HG03196 (cell line): ENCODE measurements at regions not wholly inside any gene's neighbourhood (a gene's known extent, or its start where the extent isn't known, plus 50 kb on each side); places are given as distances from the start of the nearest gene placed in this dataset.

Experiments used
- ATAC-seq: cut with Tn5 transposase; IDR thresholded peaks from one replicate; pipeline ENCODE4 v1.9.1; 2021; ENCODE audit not compliant: unreplicated experiment

DNA sequence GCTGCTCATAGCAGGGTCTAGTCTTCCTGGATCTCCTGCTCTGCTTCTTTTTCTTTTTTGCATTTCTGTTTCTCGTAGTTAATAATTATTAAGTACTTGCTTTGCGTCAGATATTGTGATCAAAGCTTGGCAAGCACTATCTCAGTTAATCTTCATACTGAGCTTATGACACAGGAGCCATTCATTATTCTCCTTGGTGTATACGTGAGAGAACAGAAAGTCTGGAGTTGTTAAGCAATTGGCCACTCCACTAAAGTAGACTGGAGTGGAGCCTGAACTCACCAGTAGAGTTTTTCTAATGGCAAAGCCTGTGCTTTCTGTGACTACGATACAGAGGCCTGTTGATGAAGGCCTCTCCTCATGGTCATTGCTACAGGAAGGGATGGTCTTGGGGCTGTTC is 285.9 kb downstream of the RFC3 start:
- ATAC-seq = no peak

DNA sequence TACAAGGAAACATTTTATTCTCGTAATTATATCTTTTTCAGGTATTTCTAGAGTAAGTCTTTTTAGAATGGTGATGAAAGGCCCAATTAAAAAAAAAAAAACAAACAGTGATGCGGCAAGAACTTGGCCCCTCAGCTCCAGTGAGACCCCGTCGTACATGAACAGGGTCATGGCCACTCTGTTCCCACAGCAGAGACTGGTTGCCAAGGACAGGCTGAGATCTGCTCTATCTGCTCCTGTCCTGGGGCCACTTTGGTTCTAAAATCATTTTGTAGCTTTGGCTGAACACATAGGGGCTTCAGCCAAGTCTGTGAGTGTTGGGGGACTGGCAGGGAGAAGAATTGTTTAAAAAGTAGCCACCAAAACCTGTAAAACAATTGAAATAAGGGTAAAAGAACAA is 286.9 kb downstream of the RFC3 start:
- no peak for ATAC-seq

DNA sequence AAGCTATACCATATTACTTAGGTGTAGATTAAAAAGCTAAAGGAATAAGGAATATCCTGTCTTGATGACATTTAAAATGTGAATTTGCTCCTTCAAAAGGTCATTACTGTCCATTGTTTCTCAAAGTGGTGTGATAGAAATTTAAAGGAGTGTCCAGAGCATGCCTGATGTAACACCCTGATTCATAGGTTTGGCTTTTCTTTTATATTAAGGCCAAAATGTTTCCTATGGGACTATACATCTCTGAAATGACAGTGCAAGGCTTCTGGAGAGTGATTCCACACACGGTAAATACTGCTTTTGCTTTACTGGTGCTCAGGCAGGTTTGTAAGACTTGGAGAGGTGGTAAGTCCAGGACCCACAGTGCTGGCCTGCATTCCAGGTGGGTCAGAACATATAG is 289.9 kb downstream of the RFC3 start:
- ATAC-seq = no peak

DNA sequence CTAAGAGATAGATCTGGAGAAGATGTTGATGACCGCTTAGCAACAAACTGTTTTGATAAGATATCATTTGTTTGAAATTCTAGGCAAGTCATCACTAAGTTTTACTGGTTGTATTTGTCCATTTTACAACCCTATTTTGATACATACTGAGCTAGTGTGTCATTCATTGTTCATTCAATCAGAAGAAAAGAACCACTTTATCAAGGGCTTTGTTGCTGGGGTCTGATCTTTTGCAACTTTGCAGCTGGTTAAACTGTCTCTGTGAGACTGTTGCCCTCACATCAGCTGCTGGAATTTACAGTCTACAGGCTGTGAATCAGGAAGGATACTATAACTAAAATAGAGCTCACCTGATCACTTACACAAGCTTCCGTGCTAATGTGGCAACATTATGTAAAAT is 290.5 kb downstream of the RFC3 start:
- no peak for ATAC-seq

DNA sequence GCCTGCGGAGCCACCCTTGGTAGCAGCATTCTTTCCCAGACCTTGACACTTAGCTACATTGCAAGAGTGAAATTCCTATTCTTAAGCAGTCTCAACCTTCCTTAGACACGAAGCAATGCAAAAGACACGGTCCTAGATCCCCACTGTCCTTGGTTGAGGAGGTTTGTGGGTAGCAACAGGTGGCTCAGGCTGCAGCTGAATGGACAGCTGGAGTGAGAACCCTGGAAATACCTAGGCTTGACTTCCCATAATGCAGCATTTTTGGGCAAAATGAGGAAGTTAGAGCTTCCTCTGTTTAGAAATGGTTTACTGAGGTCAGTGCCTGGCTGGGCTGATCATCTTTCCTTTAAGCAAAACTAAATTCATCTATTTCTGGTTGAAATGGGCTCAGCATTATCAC is 296.6 kb downstream of the RFC3 start:
- no peak for ATAC-seq

DNA sequence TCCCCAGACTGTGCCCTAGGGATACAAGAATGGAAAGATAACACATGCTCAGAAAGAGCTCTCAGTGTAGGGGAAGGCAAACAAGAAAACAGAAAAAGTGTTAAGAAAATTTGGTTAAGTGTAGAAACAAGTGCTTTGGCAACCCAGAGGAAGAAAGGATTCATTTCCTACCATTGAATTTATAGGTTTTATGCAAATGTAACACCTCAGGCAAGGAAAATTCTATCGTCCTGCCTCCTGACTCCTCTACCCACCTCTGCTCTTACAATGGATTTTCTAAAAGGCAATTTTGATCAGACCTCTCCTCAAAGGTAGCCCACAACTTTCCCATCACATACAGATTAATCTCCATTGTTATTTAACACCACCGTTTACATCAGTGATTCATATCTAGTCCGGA is 298.7 kb downstream of the RFC3 start:
- ATAC-seq = no peak

DNA sequence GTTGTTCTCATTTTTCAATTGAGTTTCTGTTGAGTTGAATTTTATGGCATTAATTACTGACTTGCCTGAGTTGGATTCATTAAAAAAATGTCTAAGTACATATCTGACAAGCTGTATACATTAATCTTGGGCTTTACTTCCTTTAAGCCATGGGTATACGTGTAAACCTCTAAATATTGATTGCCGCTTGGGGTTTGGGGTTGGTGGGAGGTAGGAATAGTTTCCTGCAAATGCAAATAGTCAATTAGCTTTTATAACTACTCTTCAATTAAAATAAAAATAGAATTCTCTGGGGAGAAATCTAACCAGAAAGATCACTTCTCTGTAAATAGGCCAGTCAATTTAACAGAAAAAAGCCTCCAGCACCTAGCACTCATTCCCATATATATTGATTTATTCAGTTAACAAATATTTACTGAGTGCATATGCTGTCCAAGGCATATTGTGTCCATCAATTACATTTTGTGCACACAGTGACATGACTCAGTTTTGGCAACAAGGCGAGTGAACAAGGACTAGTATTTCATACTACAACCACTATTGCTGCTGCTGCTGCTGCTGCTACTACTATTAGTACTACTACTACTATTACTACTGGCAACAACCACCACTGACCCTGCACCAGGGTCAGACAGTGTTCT is 306.8 kb downstream of the RFC3 start:
- no peak for ATAC-seq

DNA sequence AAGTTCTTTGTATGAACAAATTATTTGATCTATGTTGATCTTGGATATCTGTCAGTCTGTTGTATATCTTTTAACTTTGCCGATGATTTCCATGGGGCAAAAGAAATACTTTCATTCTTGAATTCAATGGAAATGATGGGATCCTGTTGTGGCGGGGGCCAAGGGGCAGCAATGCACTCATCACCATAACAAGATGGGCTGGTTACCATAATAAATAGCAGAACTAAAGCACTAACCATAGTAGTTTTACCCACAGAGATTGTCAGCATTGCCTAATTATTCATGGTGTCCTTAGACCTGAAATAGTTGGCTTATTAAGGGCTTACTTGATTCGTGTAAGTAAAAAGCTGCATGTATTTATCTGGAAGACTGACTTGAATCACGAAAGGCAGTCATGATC is 309.6 kb downstream of the RFC3 start:
- no peak for ATAC-seq

DNA sequence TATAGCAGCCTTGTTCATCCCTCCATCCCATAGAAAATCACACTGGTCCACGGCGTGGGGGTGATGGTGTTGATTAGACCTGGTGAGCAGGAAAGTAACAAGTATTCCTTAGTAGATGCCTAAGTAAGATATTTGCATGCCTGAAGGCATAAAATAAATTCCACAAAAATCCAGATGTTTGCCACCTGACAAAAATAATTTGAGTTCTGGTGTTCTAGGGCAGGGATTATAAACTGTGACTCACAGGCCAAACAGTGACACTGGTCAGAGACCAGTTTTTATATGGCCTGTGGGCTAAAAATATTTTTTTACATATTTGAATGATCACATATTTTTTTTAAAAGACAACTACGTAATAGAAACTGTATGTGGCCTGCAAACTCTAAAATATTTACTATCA is 310.7 kb downstream of the RFC3 start:
- ATAC-seq = no peak

DNA sequence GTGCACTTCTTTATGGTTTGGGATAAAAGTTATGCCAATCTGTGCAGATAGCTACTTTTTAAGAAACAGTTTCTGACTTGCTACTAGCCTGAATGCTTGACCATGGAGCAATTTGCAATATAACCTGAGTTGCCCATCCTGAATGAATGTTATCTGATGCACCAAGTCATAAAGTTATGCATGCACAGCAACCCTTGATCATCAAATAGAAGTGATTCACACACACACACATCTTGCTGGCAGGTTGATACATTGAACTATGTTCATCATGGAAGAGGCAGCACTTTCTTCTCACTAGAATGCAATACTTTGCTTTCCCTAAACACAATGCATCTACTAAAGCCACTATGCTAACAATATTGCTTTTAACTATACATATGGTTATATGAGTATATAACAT is 311.5 kb downstream of the RFC3 start:
- no peak for ATAC-seq

DNA sequence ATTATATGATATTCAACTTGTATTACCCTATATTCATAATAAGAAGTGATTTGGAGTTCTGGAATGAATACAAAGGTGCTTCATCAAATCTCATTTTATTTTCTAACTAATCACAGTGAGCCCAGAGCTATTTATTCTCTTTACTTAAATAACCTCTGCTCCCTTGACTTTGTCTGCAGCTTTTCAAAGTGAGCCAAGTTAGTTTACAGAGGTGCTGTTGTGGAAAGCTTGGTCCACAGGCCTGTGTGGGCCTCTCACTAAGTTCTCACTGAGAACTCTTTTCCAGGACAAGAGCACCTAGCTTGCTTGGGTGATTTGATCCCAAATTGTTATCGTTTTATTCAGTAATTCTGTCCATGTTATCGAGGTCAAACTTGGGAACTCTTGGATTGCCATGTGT is 319.3 kb downstream of the RFC3 start:
- ATAC-seq = no peak

DNA sequence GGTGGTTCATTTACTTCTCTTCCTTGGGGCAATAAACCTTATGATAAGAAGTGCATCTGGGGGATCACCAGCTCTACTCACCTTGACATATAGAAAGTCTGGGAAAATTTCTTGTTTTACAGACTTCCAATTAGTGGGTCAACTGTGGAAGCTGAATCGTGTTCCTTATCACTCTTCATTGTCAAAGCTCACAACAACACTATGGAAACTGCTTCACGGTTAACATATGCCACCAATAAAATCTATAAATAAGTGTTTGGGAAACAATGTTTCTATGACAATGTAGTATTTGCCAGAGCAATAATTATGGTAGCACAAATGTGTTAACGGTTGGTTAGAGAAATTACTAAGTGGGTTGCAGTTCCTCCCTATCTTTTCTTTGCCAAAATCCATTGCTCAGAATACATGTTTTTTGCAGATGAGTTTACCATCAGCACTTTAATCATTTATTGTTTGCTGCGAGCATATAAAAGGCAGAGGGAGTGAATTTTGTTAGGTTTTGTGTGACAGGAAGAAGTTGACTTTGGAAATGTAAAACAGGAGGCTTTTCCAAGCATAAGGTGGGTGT is 321.8 kb downstream of the RFC3 start:
- no peak for ATAC-seq

DNA sequence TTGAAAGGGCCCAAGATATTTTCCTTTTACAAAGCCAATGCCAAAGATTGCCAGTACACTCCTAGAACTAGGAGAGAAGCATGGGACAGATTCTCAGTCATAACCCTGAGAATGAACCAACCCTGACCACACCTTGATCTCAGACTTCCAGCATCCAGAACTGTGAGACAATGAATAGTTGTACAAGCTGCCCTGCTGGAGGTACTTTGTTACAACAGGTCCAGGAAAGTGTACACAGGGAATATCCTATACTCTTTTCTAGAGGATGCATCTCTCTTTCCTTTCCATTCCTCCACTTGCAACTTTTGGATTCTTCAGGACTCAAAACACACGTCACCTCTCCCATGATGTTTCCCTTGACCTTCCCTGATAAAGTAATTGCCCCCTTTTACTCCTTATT is 325.7 kb downstream of the RFC3 start:
- ATAC-seq = no peak

DNA sequence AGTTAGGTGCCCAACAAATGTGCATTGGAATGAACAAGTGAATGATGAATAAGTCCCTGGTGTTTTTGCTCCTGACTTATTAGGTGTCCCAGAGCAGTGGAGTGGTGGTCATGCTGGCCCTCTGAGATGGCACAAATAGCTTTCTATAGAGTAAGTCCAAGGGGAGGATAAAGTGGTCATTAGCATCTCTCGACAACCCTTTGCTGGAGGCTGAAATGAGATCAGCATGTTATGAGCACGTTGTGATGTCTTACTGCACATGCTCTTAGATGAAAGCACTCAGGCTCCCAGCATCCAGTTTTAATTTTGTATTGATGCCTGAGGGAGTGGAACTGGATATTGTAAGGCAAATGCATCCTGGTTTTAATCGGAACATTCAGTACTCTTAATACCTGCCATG is 326.2 kb downstream of the RFC3 start:
- ATAC-seq = no peak

DNA sequence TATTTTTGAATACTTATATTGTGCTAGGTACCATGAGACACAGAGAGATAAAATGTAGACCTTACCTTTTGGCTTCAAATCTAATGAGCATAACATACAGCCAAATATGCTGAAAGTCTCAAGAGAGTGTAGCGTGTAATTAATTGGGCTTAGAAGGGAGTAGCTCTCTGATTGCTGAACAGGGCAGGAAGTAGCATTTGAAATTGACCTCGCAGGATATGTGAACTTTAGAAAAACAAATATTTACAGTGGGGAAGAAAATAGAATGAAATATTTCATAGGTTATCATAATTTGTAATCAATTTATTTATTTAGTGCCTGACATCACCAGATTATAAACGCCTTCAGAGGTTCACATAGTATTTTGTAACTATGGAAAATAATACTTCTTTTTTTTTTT is 327.1 kb downstream of the RFC3 start:
- ATAC-seq = no peak

DNA sequence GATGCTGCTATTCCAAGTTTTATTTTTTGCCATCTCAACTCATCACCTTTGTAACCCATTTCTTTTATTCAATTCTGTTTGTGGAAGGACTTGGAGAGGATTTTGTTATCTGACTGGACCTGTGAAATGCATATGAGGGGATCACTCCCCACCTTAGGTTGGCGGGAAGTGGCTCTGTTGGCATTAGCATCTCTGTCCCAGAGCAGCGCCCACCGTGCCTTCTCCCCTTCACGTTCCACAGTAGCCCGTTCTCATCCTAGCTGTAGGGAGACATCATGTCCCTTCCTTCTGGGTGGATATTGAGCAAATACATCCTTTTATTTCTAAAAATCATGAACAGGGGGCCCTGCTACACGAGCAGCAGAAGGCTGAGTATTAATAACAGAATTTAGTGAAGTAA is 330.4 kb downstream of the RFC3 start:
- ATAC-seq = no peak

DNA sequence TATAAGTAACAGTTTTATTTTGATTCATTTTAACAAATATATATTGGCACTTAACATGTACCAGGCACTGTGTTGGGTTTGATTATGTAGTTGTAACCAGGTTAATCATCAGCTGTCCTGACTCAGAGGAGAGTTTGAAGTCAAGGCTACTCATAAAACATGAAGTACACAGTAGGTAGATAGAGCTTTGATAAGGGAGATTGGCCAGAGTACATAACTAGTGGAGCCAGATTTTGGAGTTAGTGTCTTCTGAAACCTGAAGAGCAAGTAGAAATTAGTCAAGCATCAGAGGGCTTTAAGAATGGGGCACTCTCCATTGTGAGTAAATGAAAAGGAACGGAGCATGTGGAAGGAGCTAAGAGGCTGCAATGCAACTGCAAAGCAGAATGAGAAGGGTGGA is 333.9 kb downstream of the RFC3 start:
- ATAC-seq = no peak

DNA sequence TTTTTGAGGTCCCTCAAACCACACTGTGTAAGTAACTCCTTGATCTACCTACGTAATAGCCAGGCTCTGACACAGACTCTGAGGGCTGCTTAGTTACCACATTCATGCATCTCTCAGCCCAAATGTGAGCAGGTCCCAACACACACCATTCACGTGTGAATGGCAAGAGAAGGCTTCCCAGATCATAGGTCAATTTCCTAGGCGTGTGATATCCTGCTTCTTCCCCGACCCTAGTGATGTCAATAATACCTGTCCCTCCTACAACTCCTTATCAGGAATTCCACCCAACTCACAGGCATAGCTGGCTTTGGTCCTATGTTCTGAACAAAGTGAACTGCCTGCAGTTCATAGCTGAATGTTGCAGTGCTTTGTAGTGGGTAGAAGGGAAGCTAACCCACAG is 334.5 kb downstream of the RFC3 start:
- ATAC-seq = no peak

DNA sequence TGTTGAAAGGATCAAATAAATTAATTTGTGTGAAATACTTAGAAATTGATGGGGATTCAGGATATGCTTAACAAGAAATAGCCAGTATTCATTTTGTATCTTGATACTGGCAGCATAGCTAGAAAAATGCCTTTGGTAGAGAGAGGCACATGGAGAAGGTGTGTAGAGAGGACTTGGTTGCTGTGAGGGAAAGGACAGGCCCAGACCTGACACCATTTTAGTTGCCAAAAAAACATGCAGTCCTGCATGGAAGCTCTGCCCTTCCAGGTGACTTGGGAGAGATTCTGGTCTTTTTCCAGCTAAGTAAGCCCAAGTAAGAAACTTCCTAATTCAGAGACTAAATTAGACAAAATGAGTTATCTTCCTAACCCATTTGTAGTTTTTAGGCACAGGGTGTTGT is 335.0 kb downstream of the RFC3 start:
- no peak for ATAC-seq

DNA sequence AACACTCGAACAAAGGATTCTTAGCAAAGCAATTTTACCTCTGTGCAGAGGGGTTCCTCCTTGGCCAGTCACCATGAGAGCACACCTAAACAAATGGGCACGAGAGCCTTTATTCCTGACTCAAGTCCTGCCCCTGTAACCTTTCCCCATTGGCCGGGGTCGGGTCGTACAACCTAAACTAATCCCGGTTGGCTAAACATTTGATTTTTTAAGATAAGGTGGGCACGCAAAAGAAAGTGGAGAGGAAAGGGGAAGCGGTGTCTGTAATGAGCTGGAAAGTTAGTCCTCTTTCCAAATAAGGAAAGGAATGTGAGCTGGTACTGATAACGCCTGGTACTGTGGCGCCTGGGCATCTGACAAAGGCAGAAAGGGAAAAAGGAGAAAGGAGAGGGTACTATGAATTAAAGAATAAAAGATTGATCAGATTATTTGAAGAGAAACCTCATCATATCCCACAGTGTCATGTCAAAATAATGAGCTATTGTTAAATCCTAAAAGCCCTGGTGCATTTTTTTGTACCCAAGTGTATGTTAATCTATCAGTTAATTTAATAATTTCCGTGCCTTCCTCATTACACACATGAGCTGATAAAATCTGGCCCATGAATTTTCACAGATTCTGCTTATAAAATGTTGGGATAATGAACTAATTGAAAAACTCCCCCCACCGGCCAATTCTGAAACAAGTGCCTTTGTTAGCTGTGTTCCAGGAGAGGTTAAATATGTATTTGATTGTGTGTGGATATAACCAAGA is 335.7 kb downstream of the RFC3 start:
- ATAC-seq = no peak

DNA sequence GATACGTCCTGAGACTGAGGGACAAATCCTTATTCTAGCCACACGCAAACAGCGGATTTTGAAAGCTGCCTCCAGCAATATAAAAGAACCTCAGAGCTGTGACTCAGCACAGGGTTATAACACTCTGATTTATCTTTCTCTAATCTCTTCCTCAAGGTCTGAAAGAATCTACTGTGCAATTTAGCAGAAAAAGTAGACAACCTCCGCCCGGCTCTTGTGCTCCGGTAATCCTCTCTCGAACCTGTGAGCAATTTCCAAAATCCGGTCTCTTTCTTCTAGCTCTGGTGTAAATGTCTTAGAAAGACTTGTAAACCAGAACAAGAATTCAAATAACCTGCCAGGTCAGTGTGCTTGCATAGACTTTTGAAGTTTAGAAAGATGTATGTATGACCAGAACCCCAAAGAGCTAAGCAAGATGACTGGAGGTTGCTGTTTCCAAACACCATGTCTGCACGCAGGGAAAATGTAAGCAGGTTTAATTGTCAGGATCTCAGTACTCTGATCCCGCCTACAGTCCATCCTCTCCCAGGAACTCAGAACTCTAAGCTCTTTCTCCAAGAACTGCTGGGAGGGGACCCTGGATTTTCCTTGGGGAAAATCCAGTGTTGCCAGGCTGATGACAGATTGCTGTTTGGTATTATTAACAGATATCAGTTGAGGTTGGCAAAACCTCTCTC is 338.1 kb downstream of the RFC3 start:
- no peak for ATAC-seq

DNA sequence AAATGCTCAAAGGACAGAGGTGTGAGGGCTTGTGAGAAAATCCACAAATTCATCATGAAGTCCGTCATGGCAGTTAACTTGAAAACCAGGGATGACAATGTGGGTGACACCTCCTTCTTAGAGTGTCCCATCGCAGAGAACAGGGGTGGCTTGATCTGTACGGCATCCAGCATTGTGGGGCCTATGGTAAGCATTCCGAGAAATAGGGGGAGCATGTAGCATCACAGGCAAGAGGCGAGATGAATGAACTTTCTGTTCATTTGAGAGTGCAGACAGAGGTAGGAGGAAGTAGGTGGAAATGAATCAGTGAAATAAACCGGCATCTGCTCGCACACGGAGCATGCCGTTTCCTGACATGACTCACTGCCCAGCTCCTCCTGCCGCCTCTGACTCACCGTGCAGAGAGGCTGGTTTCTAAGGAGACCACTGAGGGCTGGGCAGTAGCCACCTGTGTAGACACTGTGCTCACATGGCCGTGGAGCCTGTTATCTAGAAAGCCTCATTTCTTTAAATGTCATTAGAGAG is 339.0 kb downstream of the RFC3 start:
- ATAC-seq = peak; percentile 100
